Endothelial cell of umbilical vein (primary cell): ENCODE measurements at regions not wholly inside any gene's neighbourhood (a gene's known extent, or its start where the extent isn't known, plus 50 kb on each side); places are given as distances from the start of the nearest gene placed in this dataset.

Experiments
- BruUV-seq: library from RNA; stranded (reverse); fragments of 400-500 nt; replicated peaks from 2 replicates; lab custom pipeline; 2021; lab: Mats Ljungman, UMichigan
- CTCF ChIA-PET: fragments of 300-600, 350-600 bp; sonication (Branson Sonifier 250); formaldehyde crosslinking; loops from one replicate; lab custom pipeline; 2021; ENCODE audit warnings: antibody characterized with exemption, inconsistent platforms; lab: Charles Lee
- POLR2A ChIA-PET: fragments of 300-600, 350-600 bp; sonication (Branson Sonifier 250); formaldehyde crosslinking; loops from one replicate; lab custom pipeline; 2021; ENCODE audit warnings: antibody characterized with exemption, inconsistent platforms; lab: Charles Lee
- DNase-seq: peaks from one replicate; pipeline ENCODE4 v3.0.0-alpha.2; 2011; ENCODE audit warnings: low read depth, low spot score
- FAIRE-seq: peaks from 2 replicates; lab custom pipeline; 2011; peaks lifted over from hg19 to GRCh38; lab: Jason Lieb, UNC
- H2AFZ ChIP-seq: 2 replicates; pipeline ENCODE4 v1.6.0; 2012; ENCODE audit warnings: low read depth, low read length, control low read depth, inconsistent platforms
- H3K27ac ChIP-seq: 2 replicates; pipeline ENCODE4 v1.5.1; 2011; ENCODE audit warnings: low read depth, mild to moderate bottlenecking, control low read depth, low read length, moderate library complexity; ENCODE audit not compliant: insufficient read depth
- H3K27me3 ChIP-seq, 2 experiments: 2 replicates each; pipeline versions ENCODE4 v1.6.0 to v1.6.1; 2011; ENCODE audit warnings: low read length in 2 of 2, mixed read lengths in 1 of 2; ENCODE audit not compliant: control insufficient read depth in 2 of 2, insufficient read depth in 2 of 2
- H3K36me3 ChIP-seq, 2 experiments: 2 replicates in 1 of 2; 3 replicates in 1 of 2; pipeline ENCODE4 v1.5.1; 2011; ENCODE audit warnings: low read length in 2 of 2, mild to moderate bottlenecking in 1 of 2, moderate library complexity in 1 of 2; ENCODE audit not compliant: control insufficient read depth in 2 of 2, insufficient read depth in 2 of 2; ENCODE audit errors: extremely low read depth in 1 of 2
- H3K4me1 ChIP-seq: 3 replicates; pipeline ENCODE4 v1.5.1; 2011; ENCODE audit warnings: mild to moderate bottlenecking, low read length; ENCODE audit not compliant: control insufficient read depth, insufficient read depth; ENCODE audit errors: extremely low read depth
- H3K4me2 ChIP-seq: 2 replicates; pipeline ENCODE4 v1.6.1; 2011; ENCODE audit warnings: low read length, control low read depth, mixed read lengths; ENCODE audit not compliant: insufficient read depth
- H3K4me3 ChIP-seq, 3 experiments: fragments of 200-600 bp in 1 of 3; sonication (generic), shearing (Covaris generic) in 1 of 3; replicated peaks in 1 of 3; 2 replicates each; pipeline ENCODE4 v1.5.1; 2011 to 2016; ENCODE audit warnings: control low read depth in 3 of 3, low read length in 3 of 3, mild to moderate bottlenecking in 2 of 3, inconsistent platforms in 1 of 3, low read depth in 1 of 3, moderate library complexity in 1 of 3; ENCODE audit not compliant: insufficient read depth in 1 of 3
- H3K79me2 ChIP-seq: 2 replicates; pipeline ENCODE4 v1.6.0; 2012; ENCODE audit warnings: low read length, inconsistent platforms; ENCODE audit not compliant: control insufficient read depth, insufficient read depth
- H3K9ac ChIP-seq: replicated peaks from 2 replicates; pipeline ENCODE3; 2011; ENCODE audit warnings: low read length, control low read depth; ENCODE audit not compliant: insufficient read depth; ENCODE audit errors: extremely low read depth
- H3K9me1 ChIP-seq: replicated peaks from 3 replicates; pipeline ENCODE4 v1.6.0; 2011; ENCODE audit warnings: mild to moderate bottlenecking, low read length; ENCODE audit not compliant: control insufficient read depth, insufficient read depth; ENCODE audit errors: extremely low read depth
- H3K9me3 ChIP-seq: replicated peaks from 2 replicates; pipeline ENCODE4 v1.5.1; 2012; ENCODE audit warnings: low read length, inconsistent platforms; ENCODE audit not compliant: control insufficient read depth, insufficient read depth
- H4K20me1 ChIP-seq: replicated peaks from 2 replicates; pipeline ENCODE3; 2011; ENCODE audit warnings: mild to moderate bottlenecking, low read length; ENCODE audit not compliant: control insufficient read depth, insufficient read depth; ENCODE audit errors: extremely low read depth
- EZH2 ChIP-seq: IDR thresholded peaks from 2 replicates; pipeline ENCODE4 v1.6.1; 2012; ENCODE audit warnings: borderline replicate concordance, low read depth, mild to moderate bottlenecking, moderate library complexity, low read length, inconsistent platforms; ENCODE audit not compliant: severe bottlenecking
- FOS ChIP-seq: IDR thresholded peaks from 2 replicates; pipeline ENCODE4 v1.6.1; 2011; ENCODE audit warnings: mild to moderate bottlenecking, low read length, moderate library complexity, borderline replicate concordance; ENCODE audit not compliant: insufficient read depth
- GATA2 ChIP-seq: IDR thresholded peaks from 2 replicates; pipeline ENCODE4 v1.7.0; 2011; ENCODE audit warnings: low read depth, mild to moderate bottlenecking, moderate library complexity, mixed read lengths, low read length; ENCODE audit not compliant: insufficient read length, insufficient read depth
- JUN ChIP-seq: IDR thresholded peaks from 2 replicates; pipeline ENCODE4 v1.6.1; 2011; ENCODE audit warnings: borderline replicate concordance, low read depth; ENCODE audit not compliant: insufficient read length, insufficient read depth
- MYC ChIP-seq: IDR thresholded peaks from one replicate; pipeline ENCODE4 v1.6.1; 2011; ENCODE audit warnings: mild to moderate bottlenecking, low read depth, low read length
- POLR2A ChIP-seq: IDR thresholded peaks from 2 replicates; pipeline ENCODE4 v1.6.1; 2012; ENCODE audit warnings: low read depth, mild to moderate bottlenecking, control low read depth, low read length
- POLR2AphosphoS5 ChIP-seq: IDR thresholded peaks from 2 replicates; pipeline ENCODE4 v1.6.1; 2012; ENCODE audit warnings: low read depth, mild to moderate bottlenecking, control low read depth, low read length, moderate library complexity; ENCODE audit not compliant: insufficient read depth
- dilution Hi-C: fragments of 300-500 bp; cut with MboI; formaldehyde crosslinking; loops from one replicate; pipeline ENCODE4 v1.15.0; 2019; ENCODE audit warnings: low sequenced_read_pairs; ENCODE audit not compliant: extremely low pct_ligation_motif_present
- intact Hi-C: fragments of 100-400 bp; cut with micrococcal nuclease; formaldehyde crosslinking; loops from one replicate; pipeline ENCODE4 v1.10.0; 2022
- TF ChIP-seq, protein P1 (sequence below), 2 donors: IDR thresholded peaks; 1 replicate in 1 of 2; 2 replicates in 1 of 2; pipeline ENCODE4 v1.5.1; 2011; ENCODE audit warnings: low read length in 2 of 2, mild to moderate bottlenecking in 2 of 2, moderate library complexity in 2 of 2, control low read depth in 1 of 2, inconsistent platforms in 1 of 2, low read depth in 1 of 2; ENCODE audit not compliant: insufficient read depth in 1 of 2; ENCODE audit errors: extremely low read depth in 1 of 2
- TF ChIP-seq, protein P2 (sequence below): IDR thresholded peaks from 2 replicates; pipeline ENCODE4 v1.6.1; 2011; ENCODE audit not compliant: insufficient read depth, insufficient read length

DNA sequence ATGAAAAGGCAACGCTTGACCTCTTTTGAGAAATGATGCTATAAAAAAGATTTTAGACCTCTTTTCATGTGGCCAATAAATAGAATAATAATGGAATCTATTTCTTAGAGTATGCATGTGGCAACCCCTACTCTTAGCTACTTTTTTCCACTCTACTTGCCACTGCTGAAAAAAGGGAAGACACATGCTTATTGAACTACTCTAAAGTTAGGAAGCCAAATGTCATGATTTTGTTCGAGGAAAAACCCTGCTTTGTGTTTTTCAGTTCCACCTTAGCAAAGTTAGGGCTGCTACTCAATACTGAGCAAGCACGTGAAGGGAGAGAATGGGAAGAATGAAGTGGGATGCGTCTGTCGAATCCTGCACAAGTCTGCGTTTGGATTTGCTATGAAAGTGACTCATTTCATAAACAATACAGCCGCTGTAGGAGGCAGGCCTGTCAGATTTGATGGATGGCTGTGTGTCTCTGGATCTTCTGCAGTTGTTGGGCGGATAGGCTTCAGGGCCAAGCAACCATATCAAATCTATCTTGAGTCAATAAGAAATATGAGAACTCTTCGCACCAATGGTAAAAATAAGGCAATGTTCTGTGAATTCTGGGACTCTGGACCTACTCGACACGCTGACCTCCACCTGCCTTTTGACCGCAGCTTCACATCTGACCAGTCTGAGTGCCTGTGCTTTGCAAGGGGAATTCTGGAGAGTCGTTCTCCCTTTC, 333.6 kb downstream of the PIK3R1 start:
- no peak overlapping the region for H3K4me2 ChIP-seq
- no peak for TF ChIP-seq GATA2
- TF ChIP-seq POLR2AphosphoS5: no peak
- TF ChIP-seq, protein P1, sequence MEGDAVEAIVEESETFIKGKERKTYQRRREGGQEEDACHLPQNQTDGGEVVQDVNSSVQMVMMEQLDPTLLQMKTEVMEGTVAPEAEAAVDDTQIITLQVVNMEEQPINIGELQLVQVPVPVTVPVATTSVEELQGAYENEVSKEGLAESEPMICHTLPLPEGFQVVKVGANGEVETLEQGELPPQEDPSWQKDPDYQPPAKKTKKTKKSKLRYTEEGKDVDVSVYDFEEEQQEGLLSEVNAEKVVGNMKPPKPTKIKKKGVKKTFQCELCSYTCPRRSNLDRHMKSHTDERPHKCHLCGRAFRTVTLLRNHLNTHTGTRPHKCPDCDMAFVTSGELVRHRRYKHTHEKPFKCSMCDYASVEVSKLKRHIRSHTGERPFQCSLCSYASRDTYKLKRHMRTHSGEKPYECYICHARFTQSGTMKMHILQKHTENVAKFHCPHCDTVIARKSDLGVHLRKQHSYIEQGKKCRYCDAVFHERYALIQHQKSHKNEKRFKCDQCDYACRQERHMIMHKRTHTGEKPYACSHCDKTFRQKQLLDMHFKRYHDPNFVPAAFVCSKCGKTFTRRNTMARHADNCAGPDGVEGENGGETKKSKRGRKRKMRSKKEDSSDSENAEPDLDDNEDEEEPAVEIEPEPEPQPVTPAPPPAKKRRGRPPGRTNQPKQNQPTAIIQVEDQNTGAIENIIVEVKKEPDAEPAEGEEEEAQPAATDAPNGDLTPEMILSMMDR (IDR thresholded peaks at IDR 0.05; ENCODE audit: extremely low read depth in 1 of 2, insufficient read depth in 1 of 2, low read depth in 1 of 2, low read length in 2 of 2): no peak
- TF ChIP-seq EZH2: no peak
- TF ChIP-seq JUN: no peak
- TF ChIP-seq, protein P2, sequence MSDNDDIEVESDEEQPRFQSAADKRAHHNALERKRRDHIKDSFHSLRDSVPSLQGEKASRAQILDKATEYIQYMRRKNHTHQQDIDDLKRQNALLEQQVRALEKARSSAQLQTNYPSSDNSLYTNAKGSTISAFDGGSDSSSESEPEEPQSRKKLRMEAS: no peak
- no peak for TF ChIP-seq POLR2A
- TF ChIP-seq FOS: no peak
- TF ChIP-seq MYC: no peak
- FAIRE-seq: no peak
- no peak overlapping the region for H3K4me3 ChIP-seq
- H2AFZ ChIP-seq: no peak overlapping the region
- BruUV-seq: no TSS peak
- H3K9me1 ChIP-seq: no peaks in the 10 kb centered on the region
- H3K79me2 ChIP-seq: no peaks in the 10 kb centered on the region
- no peaks in the 10 kb centered on the region for H3K9me3 ChIP-seq
- POLR2A ChIA-PET: interaction anchor here (0.6 kb wide), 1 partner anchor 421 kb away, joined by 4 read pairs; no protein-coding TSS in a partner anchor
- DNase-seq: no peak
- no peaks in the 10 kb centered on the region for H3K36me3 ChIP-seq
- dilution Hi-C loops: no loop called here
- no peaks in the 10 kb centered on the region for H4K20me1 ChIP-seq
- CTCF ChIA-PET: no interaction called here
- H3K9ac ChIP-seq: no peak overlapping the region
- no peaks in the 10 kb centered on the region for H3K4me1 ChIP-seq
- intact Hi-C loops: no loop called here
- peaks cover 0 to 2% of the 10 kb centered on the region in 2 experiments for H3K27me3 ChIP-seq
- no peak overlapping the region for H3K27ac ChIP-seq
